CD14-positive monocyte (primary cell): ENCODE measurements at regions not wholly inside any gene's neighbourhood (a gene's known extent, or its start where the extent isn't known, plus 50 kb on each side); places are given as distances from the start of the nearest gene placed in this dataset.

Experiments
- DNase-seq, 3 donors: peaks; one replicate each; pipeline ENCODE4 v3.0.0-alpha.2; 2011 to 2022
- H2AFZ ChIP-seq: 2 replicates; pipeline ENCODE4 v1.6.0; 2012; ENCODE audit warnings: mild to moderate bottlenecking, low read depth, low read length, inconsistent platforms; ENCODE audit not compliant: insufficient read depth, poor library complexity, severe bottlenecking
- H3K27ac ChIP-seq, 2 donors: 1 replicate in 1 of 2; 2 replicates in 1 of 2; pipeline ENCODE4 v1.5.1; 2012 to 2013; ENCODE audit warnings: low read length in 2 of 2, control low read depth in 1 of 2, inconsistent platforms in 1 of 2, low read depth in 1 of 2, mild to moderate bottlenecking in 1 of 2
- H3K27me3 ChIP-seq, 2 donors: one replicate each; pipeline versions ENCODE4 v1.6.0 to v1.6.1; 2011 to 2013; ENCODE audit warnings: low read length in 2 of 2; ENCODE audit not compliant: control insufficient read depth in 2 of 2, insufficient read depth in 2 of 2
- H3K36me3 ChIP-seq, 2 donors: replicated peaks in 1 of 2; 1 replicate in 1 of 2; 2 replicates in 1 of 2; pipeline versions ENCODE4 v1.5.1 to v1.6.1; 2012 to 2013; ENCODE audit warnings: low read length in 2 of 2, control low read depth in 1 of 2, inconsistent platforms in 1 of 2, mild to moderate bottlenecking in 1 of 2; ENCODE audit not compliant: insufficient read depth in 2 of 2, control insufficient read depth in 1 of 2
- H3K4me1 ChIP-seq, 2 donors: 1 replicate in 1 of 2; 2 replicates in 1 of 2; pipeline versions ENCODE4 v1.5.1 to v1.6.1; 2012 to 2013; ENCODE audit warnings: low read length in 2 of 2, control low read depth in 1 of 2, inconsistent platforms in 1 of 2, mild to moderate bottlenecking in 1 of 2, moderate library complexity in 1 of 2; ENCODE audit not compliant: insufficient read depth in 2 of 2, control insufficient read depth in 1 of 2
- H3K4me2 ChIP-seq: replicated peaks from 2 replicates; pipeline ENCODE3; 2012; ENCODE audit warnings: low read length, moderate library complexity, mild to moderate bottlenecking; ENCODE audit not compliant: poor library complexity, severe bottlenecking; ENCODE audit errors: extremely low read depth
- H3K4me3 ChIP-seq, 3 experiments: fragments of 200-600 bp in 1 of 3; sonication (generic) in 1 of 3; replicated peaks in 1 of 3; 1 replicate in 2 of 3; 2 replicates in 1 of 3; pipeline ENCODE4 v1.5.1; 2011 to 2013; ENCODE audit warnings: low read length in 3 of 3, mild to moderate bottlenecking in 3 of 3, control low read depth in 2 of 3, low read depth in 2 of 3, inconsistent platforms in 1 of 3, moderate library complexity in 1 of 3
- H3K79me2 ChIP-seq: 2 replicates; pipeline ENCODE4 v1.6.0; 2012; ENCODE audit warnings: mild to moderate bottlenecking, control low read depth, inconsistent platforms, low read length, moderate library complexity; ENCODE audit not compliant: insufficient read depth
- H3K9ac ChIP-seq: 2 replicates; pipeline ENCODE4 v1.6.0; 2017; ENCODE audit warnings: low read length, mild to moderate bottlenecking; ENCODE audit not compliant: insufficient read depth, poor library complexity, severe bottlenecking
- H3K9me3 ChIP-seq, 2 donors: replicated peaks in 1 of 2; 1 replicate in 1 of 2; 2 replicates in 1 of 2; pipeline versions ENCODE4 v1.5.1 to v1.6.1; 2012 to 2013; ENCODE audit warnings: low read length in 2 of 2, control low read depth in 1 of 2; ENCODE audit not compliant: control insufficient read depth in 1 of 2, insufficient read depth in 1 of 2
- H4K20me1 ChIP-seq: 2 replicates; pipeline ENCODE4 v1.6.0; 2012; ENCODE audit warnings: mild to moderate bottlenecking, low read length, control low read depth, moderate library complexity; ENCODE audit not compliant: insufficient read depth
- H3K27ac Mint-ChIP-seq, 7 donors: one replicate each; pipeline ENCODE4 v1.8.0; 2020; ENCODE audit warnings: mild to moderate bottlenecking in 7 of 7, mixed read lengths in 7 of 7, moderate library complexity in 6 of 7, inconsistent platforms in 2 of 7
- H3K27me3 Mint-ChIP-seq, 3 donors: one replicate each; pipeline ENCODE4 v1.8.0; 2021 to 2022; ENCODE audit warnings: low read depth in 3 of 3, mild to moderate bottlenecking in 3 of 3, mixed read lengths in 3 of 3, moderate library complexity in 3 of 3, inconsistent platforms in 1 of 3
- H3K36me3 Mint-ChIP-seq, 2 donors: one replicate each; pipeline ENCODE4 v1.8.0; 2020; ENCODE audit warnings: mixed read lengths in 2 of 2, inconsistent platforms in 1 of 2, mild to moderate bottlenecking in 1 of 2
- H3K4me1 Mint-ChIP-seq: one replicate; pipeline ENCODE4 v1.8.0; 2020; ENCODE audit warnings: mild to moderate bottlenecking, mixed read lengths
- H3K4me3 Mint-ChIP-seq, 2 donors: one replicate each; pipeline ENCODE4 v1.8.0; 2020; ENCODE audit warnings: mild to moderate bottlenecking in 2 of 2, mixed read lengths in 2 of 2, moderate library complexity in 1 of 2
- H3K9me3 Mint-ChIP-seq, 7 donors: one replicate each; pipeline ENCODE4 v1.8.0; 2020 to 2022; ENCODE audit warnings: mixed read lengths in 7 of 7, mild to moderate bottlenecking in 6 of 7, moderate library complexity in 6 of 7, inconsistent platforms in 2 of 7
- CTCF ChIP-seq: fragments of 200-600 bp; IDR thresholded peaks from one replicate; pipeline ENCODE4 v1.8.0; 2022; ENCODE audit warnings: antibody characterized with exemption, mild to moderate bottlenecking
- WGBS: methylation state at CpG from one replicate; pipeline ENCODE4 v1.1.5; 2013; ENCODE audit warnings: missing lambda C conversion rate; ENCODE audit not compliant: insufficient coverage; 5-methylcytosine and 5-hydroxymethylcytosine counted together
- intact Hi-C, 2 donors: fragments of 100-400 bp; cut with micrococcal nuclease; formaldehyde crosslinking; loops; one replicate each; pipeline versions ENCODE4 v1.15.0 to v1.15.1; 2023

GRCh38 chr6:66340736-66341135 lies 633.7 kb upstream of the EYS start:
- H3K36me3 ChIP-seq = no peaks in the 10 kb centered on the region
- H3K36me3 Mint-ChIP-seq = no peaks in the 10 kb centered on the region

GRCh38 chr6:66336176-66336575 lies 629.1 kb upstream of the EYS start:
- Histone ChIP-seq H2AFZ (no peak overlapping the region), H3K4me3 (no peak overlapping the region), H3K9me3 (peaks cover 3 to 8% of the 10 kb centered on the region in 2 donors), H3K9ac (no peak overlapping the region), H3K4me2 (no peak overlapping the region), H3K27me3 (no peaks in the 10 kb centered on the region), H3K4me1 (no peaks in the 10 kb centered on the region), H4K20me1 (no peaks in the 10 kb centered on the region), H3K36me3 (no peaks in the 10 kb centered on the region), H3K79me2 (no peaks in the 10 kb centered on the region), H3K27ac (no peak overlapping the region)
- Mint-ChIP-seq H3K27me3 (no peaks in the 10 kb centered on the region), H3K9me3 (peaks cover 0 to 7% (median 2%) of the 10 kb centered on the region in 7 donors), H3K36me3 (no peaks in the 10 kb centered on the region), H3K27ac (no peak overlapping the region), H3K4me1 (no peaks in the 10 kb centered on the region), H3K4me3 (no peak overlapping the region)
- DNase-seq = no peak
- intact Hi-C loops = no loop called here
- WGBS = no CpG with 5 or more reads among the region's 1 CpG
- no peak for TF ChIP-seq CTCF

More at GRCh38 chr6:66340736-66341135, 633.7 kb upstream of the EYS start:
- WGBS = no CpG with 5 or more reads among the region's 1 CpG
- Mint-ChIP-seq H3K4me3 (no peak overlapping the region), H3K9me3 (peaks cover 0 to 9% (median 3%) of the 10 kb centered on the region in 7 donors), H3K4me1 (no peaks in the 10 kb centered on the region), H3K27me3 (no peaks in the 10 kb centered on the region), H3K27ac (no peak overlapping the region)
- Histone ChIP-seq H3K4me2 (no peak overlapping the region), H3K79me2 (no peaks in the 10 kb centered on the region), H3K9ac (no peak overlapping the region), H3K9me3 (peaks cover 0 to 9% of the 10 kb centered on the region in 2 donors), H3K4me3 (no peak overlapping the region), H2AFZ (no peak overlapping the region), H3K4me1 (no peaks in the 10 kb centered on the region), H3K27ac (no peak overlapping the region), H4K20me1 (no peaks in the 10 kb centered on the region), H3K27me3 (no peaks in the 10 kb centered on the region)
- intact Hi-C loops = no loop called here
- no peak for TF ChIP-seq CTCF
- no peak for DNase-seq
